NCI-H1417 (cell line): ENCODE measurements at regions not wholly inside any gene's neighbourhood (a gene's known extent, or its start where the extent isn't known, plus 50 kb on each side); places are given as distances from the start of the nearest gene placed in this dataset.
A peak's percentile ranks its signal among the peaks of the same experiment; 100 is the strongest.

ENCODE experiments used
- DNase-seq, 3 experiments: peaks; one replicate each; lab custom pipeline; 2025; lab: John Stamatoyannopoulos, UW

- DNase-seq: no peak
Observed at GRCh38 chr7:115271332-115272235, 349.7 kb downstream of the MDFIC start.

- no peak for DNase-seq
Observed at GRCh38 chr7:115269486-115269885, 347.6 kb downstream of the MDFIC start.

- DNase-seq: peak in 1 of 3 experiments; percentile 44
Observed at GRCh38 chr7:115267503-115267902, 345.6 kb downstream of the MDFIC start.

- no peak for DNase-seq
Observed at GRCh38 chr7:115260381-115260780, 338.5 kb downstream of the MDFIC start.

- DNase-seq: no peak
Observed at GRCh38 chr7:115252461-115252860, 330.6 kb downstream of the MDFIC start.

DNA sequence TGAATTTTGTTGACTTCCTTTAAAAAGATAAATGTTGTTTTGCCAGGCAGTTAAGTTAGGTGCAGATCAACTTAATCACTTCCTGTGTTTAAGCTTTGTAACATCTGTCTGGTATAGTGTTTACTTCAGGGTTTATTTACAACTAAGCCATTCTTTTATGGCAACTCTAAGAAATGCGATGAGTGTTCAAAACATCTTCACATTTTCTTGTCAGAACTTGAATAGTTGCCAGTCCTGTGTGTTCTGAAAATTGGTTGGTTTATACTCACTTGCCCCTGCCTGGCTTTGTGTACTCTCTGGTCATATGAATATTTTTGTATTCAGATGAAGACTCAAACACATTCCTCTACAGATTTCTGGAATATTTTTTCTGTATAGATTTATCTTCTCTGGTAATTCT is 327.2 kb downstream of the MDFIC start:
- DNase-seq: no peak

- no peak for DNase-seq
Observed at GRCh38 chr7:115241151-115241550, 319.3 kb downstream of the MDFIC start.

DNA sequence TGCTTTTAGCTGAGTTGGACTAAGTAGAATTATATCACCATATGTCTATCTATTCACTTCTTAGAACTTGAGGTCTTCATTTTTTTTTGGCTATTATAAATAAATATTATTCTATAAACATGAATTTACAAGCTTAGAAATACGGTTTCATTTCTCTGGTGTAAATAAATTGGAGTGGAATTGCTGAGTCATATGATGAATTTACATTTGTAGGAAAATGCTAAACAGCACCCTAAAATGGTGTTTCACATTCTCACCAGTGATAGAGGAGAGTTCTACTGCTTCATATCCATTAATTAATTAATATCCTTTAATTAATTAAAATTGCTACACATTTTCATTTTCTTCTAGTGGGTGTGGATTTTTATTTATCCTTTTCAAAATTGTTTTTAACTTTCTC is 318.3 kb downstream of the MDFIC start:
- DNase-seq: no peak

DNA sequence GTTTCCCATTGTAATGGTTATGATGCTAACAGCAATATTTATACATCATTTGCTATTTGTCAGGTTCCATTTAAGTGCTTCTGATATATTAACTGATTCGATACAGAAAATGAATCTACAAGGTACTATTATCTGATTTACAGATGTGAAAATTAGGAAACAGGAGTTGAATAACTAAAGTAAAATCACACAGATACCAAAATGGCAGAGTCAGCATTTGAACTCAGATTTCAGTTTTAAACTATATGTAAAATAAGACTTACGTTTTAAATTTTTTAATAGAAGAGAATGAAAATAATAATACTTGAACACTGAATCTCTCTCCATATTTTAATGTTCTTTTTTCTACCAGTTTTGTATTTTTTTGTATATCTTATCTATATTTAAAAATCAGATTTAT is 313.2 kb downstream of the MDFIC start:
- no peak for DNase-seq

GRCh38 chr7:115233809-115234208 is 311.9 kb downstream of the MDFIC start:
- peak in 2 of 3 experiments; percentile 25 to 69 for DNase-seq

GRCh38 chr7:115232041-115232440 is 310.1 kb downstream of the MDFIC start:
- DNase-seq: no peak

DNA sequence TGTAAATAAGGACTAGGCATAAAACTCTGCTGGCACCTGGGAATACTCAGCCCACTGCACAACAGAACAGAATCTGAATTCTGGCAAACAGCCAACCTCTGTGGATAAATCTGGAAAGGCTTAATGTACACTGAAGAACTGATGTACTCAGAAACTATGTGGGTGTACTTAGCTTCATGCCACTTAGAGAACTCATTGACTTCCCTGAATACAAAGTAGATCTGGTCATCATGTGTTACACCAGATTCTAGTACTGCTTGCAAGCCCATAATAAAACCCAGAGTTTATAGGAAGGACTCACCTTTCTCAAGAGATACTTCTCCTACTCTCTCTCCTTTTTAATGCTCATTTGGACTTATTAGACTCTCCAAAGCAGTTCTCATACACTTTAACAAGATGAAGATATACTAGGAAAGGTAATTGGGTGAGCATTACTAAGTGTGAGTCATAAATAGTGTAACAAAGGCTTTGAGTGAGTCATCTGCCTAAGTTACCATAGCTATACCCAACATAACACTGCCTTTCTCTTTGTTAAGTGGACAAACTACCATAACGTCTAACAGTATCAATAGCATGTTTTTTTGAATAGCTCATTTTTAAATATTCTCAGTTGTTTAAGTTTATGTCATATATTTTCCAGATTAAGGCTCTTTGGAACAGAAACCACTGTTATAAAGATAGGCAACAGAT is 309.1 kb downstream of the MDFIC start:
- DNase-seq: peak; percentile 36 to 98 (median 81)

- peak in 1 of 3 experiments; percentile 14 for DNase-seq
Observed at GRCh38 chr7:115229401-115230105, 307.7 kb downstream of the MDFIC start.

- DNase-seq: no peak
Observed at GRCh38 chr7:115227473-115228235, 305.8 kb downstream of the MDFIC start.

DNA sequence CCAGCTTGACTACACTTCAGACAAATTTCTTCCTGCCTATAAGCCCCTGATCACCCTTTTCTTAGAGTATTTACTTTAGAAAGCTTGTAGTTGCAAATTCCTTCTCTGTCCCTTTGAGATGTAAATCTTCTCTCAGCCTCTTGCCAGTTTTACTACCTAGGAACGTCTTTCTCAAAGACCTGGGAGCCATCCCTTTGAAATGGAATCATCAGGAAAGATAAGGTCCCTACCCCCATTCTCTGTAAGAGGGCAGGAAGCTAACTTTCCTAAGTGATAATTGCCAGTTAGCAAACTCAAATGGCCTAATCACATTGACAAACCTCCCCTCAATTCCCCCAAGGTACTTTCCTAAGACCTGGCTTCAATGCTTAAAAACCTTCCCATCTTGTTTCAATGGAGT is 304.5 kb downstream of the MDFIC start:
- DNase-seq: no peak

DNA sequence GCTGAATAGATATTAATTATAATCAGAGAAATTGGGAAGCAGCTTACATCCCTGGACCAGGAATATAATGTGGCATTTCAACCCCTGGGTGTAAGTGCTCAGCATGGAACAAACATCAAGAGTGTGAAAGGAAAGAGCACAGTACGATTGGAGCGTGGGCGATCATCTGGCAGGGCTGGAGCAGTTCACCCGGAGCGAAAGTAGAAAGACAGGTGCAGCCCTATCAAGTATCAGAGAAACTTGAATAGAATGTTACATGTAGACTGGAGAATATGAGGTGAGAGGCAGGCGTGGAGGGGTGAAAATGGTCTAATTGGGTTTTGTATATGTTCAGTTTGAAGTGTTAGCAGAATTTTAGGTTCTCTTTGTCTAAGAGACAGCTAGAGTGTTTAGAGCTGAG is 303.0 kb downstream of the MDFIC start:
- DNase-seq: no peak

- DNase-seq: peak in 1 of 3 experiments; percentile 48
Observed at GRCh38 chr7:115223959-115224358, 302.1 kb downstream of the MDFIC start.

GRCh38 chr7:115221456-115221855 is 299.6 kb downstream of the MDFIC start:
- no peak for DNase-seq

DNA sequence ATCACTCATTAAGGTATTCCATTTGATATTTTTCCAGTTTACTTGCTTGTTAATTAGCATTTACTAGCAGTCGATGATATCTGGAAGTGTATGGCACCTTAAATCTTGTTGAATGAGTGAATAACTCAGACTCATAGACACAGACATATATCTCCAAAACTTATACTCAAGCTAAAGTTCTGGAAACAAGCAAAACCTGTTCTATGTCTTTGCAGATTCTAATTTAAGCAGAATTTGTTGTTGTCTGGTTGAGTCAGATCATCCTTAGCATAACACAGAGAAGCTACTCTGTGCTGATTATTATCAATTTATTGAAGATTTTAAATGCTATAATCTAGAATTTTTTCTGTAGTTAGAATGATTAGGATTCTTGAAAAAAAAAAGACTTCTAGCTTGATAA is 296.2 kb downstream of the MDFIC start:
- no peak for DNase-seq

- DNase-seq: peak in 1 of 3 experiments; percentile 42
Observed at GRCh38 chr7:115217373-115217772, 295.5 kb downstream of the MDFIC start.

DNA sequence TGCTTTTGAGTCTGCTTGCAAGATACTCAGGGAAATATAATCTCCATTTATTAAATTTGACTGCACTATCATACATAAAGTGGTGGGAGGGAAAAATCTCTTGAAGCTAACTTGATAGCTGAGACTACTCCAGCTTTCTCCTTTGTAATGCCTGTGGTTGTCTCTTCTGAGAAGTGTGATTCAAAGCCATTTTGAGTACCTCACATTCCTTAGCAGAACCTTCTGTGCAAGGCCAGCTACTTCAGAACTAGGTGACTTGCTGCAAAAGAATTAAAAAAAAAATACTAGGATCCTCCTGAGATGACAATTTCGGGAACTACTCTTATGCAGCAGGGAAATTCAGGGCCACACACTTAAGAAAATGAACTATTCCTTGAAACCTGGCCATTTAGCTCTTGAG is 294.8 kb downstream of the MDFIC start:
- DNase-seq: no peak

- no peak for DNase-seq
Observed at GRCh38 chr7:115211171-115211570, 289.3 kb downstream of the MDFIC start.
